PC-3 (cell line): ENCODE measurements at regions not wholly inside any gene's neighbourhood (a gene's known extent, or its start where the extent isn't known, plus 50 kb on each side); places are given as distances from the start of the nearest gene placed in this dataset.
"Not testable (repeated sequence)": the region's sequence is repeated elsewhere in the genome, so short reads cannot be mapped to it uniquely, and the experiment has no call there.

Experiments
- ATAC-seq: fragments of 200-7000 bp; cut with Tn5 transposase; 2 replicates; pipeline ENCODE4 v1.9.1; 2020; ENCODE audit warnings: mild to moderate bottlenecking, moderate library complexity
- BruUV-seq: library from RNA; stranded (reverse); fragments of 400-500 nt; replicated peaks from 2 replicates; lab custom pipeline; 2021; lab: Mats Ljungman, UMichigan
- CTCF ChIA-PET: fragments of 300-600 bp; sonication (Branson Sonifier 250); formaldehyde crosslinking; loops from one replicate; lab custom pipeline; 2022; ENCODE audit warnings: antibody characterized with exemption; lab: Charles Lee
- POLR2A ChIA-PET: fragments of 300-600 bp; sonication (Branson Sonifier 250); formaldehyde crosslinking; loops from one replicate; lab custom pipeline; 2022; ENCODE audit warnings: antibody characterized with exemption; ENCODE audit not compliant: unreplicated experiment; lab: Charles Lee
- DNase-seq: peaks from one replicate; pipeline ENCODE4 v3.0.0-alpha.2; 2015
- H2AFZ ChIP-seq: fragments of 300-600 bp; sonication (generic); 2 replicates; pipeline ENCODE4 v1.6.0; 2016; ENCODE audit warnings: antibody characterized with exemption, low read length
- H3F3A ChIP-seq: fragments of 300-600 bp; sonication (generic); one replicate; pipeline ENCODE4 v1.6.0; 2017; ENCODE audit warnings: antibody characterized with exemption, low read length, control low read depth, mild to moderate bottlenecking; ENCODE audit not compliant: unreplicated experiment
- H3K27ac ChIP-seq: fragments of 300-600 bp; sonication (generic); 2 replicates; pipeline ENCODE4 v1.5.1; 2016; ENCODE audit warnings: mild to moderate bottlenecking, low read length
- H3K27me3 ChIP-seq: fragments of 300-600 bp; sonication (generic); 2 replicates; pipeline ENCODE4 v1.6.1; 2016; ENCODE audit warnings: low read length, mixed read lengths
- H3K36me3 ChIP-seq: fragments of 300-600 bp; sonication (generic); 2 replicates; pipeline ENCODE4 v1.6.1; 2016; ENCODE audit warnings: low read depth, mixed run types, low read length, mixed read lengths
- H3K4me1 ChIP-seq: fragments of 300-600 bp; sonication (generic); 2 replicates; pipeline ENCODE4 v1.5.1; 2016; ENCODE audit warnings: low read length; ENCODE audit not compliant: insufficient read depth
- H3K4me2 ChIP-seq: fragments of 300-600 bp; sonication (generic); 2 replicates; pipeline ENCODE4 v1.6.0; 2016; ENCODE audit warnings: low read length
- H3K4me3 ChIP-seq: fragments of 300-600 bp; sonication (generic); 2 replicates; pipeline ENCODE4 v1.5.1; 2016; ENCODE audit warnings: mild to moderate bottlenecking, low read length, mixed read lengths
- H3K79me2 ChIP-seq: fragments of 300-600 bp; sonication (generic); 2 replicates; pipeline ENCODE4 v1.6.1; 2017; ENCODE audit warnings: low read length, mixed read lengths
- H3K9ac ChIP-seq: fragments of 300-600 bp; sonication (generic); 2 replicates; pipeline ENCODE4 v1.6.0; 2016; ENCODE audit warnings: mild to moderate bottlenecking, low read length
- H3K9me2 ChIP-seq: fragments of 300-600 bp; sonication (generic); replicated peaks from 2 replicates; pipeline ENCODE4 v1.6.1; 2016; ENCODE audit warnings: mixed run types, low read length, mixed read lengths
- H3K9me3 ChIP-seq: fragments of 300-600 bp; sonication (generic); 2 replicates; pipeline ENCODE4 v1.6.1; 2016; ENCODE audit warnings: low read length, mixed read lengths
- H4K20me1 ChIP-seq: fragments of 300-600 bp; sonication (generic); 2 replicates; pipeline ENCODE4 v1.6.1; 2016; ENCODE audit warnings: low read length, mixed read lengths
- CTCF ChIP-seq: fragments of 300-600 bp; sonication (generic); conservative IDR thresholded peaks from 2 replicates; pipeline ENCODE4 v1.5.1; 2017; ENCODE audit warnings: antibody characterized with exemption, low read depth, mild to moderate bottlenecking, low read length
- EZH2 ChIP-seq: fragments of 300-600 bp; sonication (generic); IDR thresholded peaks from one replicate; pipeline ENCODE4 v1.6.1; 2017; ENCODE audit warnings: antibody characterized with exemption, mild to moderate bottlenecking, low read length; ENCODE audit not compliant: unreplicated experiment
- EZH2phosphoT487 ChIP-seq: fragments of 300-600 bp; sonication (generic); IDR thresholded peaks from 2 replicates; pipeline ENCODE4 v1.6.1; 2018; ENCODE audit warnings: mild to moderate bottlenecking, antibody characterized with exemption, low read length, borderline replicate concordance
- intact Hi-C: fragments of 100-400 bp; cut with micrococcal nuclease; formaldehyde crosslinking; loops from 2 replicates; pipeline ENCODE4 v1.9.0; 2023

- ATAC-seq, result no peak
- no peaks in the 10 kb centered on the region for H3K9me2 ChIP-seq
- H3K4me2 ChIP-seq, result no peak overlapping the region
- no peak overlapping the region for H2AFZ ChIP-seq
- no peak overlapping the region for H3K9ac ChIP-seq
- no peak for DNase-seq
- ChIA-PET POLR2A (no interaction called here), CTCF (no interaction called here)
- no peaks in the 10 kb centered on the region for H3K27me3 ChIP-seq
- H3F3A ChIP-seq, result no peaks in the 10 kb centered on the region
- no peak overlapping the region for H3K4me3 ChIP-seq
- no peak overlapping the region for H3K27ac ChIP-seq
- H3K4me1 ChIP-seq, result no peaks in the 10 kb centered on the region
- no peaks in the 10 kb centered on the region for H3K79me2 ChIP-seq
- no peak for TF ChIP-seq EZH2phosphoT487
- TF ChIP-seq CTCF, result no peak
- no peak for TF ChIP-seq EZH2
- no peaks in the 10 kb centered on the region for H3K36me3 ChIP-seq
- H4K20me1 ChIP-seq, result no peaks in the 10 kb centered on the region
- intact Hi-C loops, result no loop called here
- H3K9me3 ChIP-seq, result no peaks in the 10 kb centered on the region
- no TSS peak for BruUV-seq
These were observed 85.1 kb downstream of the ARRDC3 start for GRCh38 chr5:91297994-91298393.

GRCh38 chr5:91296674-91297143 lies 86.4 kb downstream of the ARRDC3 start:
- DNase-seq (no peak), ATAC-seq (no peak)
- ChIA-PET CTCF (no interaction called here), POLR2A (no interaction called here)
- no peaks in the 10 kb centered on the region for H3K4me1 ChIP-seq
- H3K36me3 ChIP-seq, result no peaks in the 10 kb centered on the region
- no peak overlapping the region for H3K9ac ChIP-seq
- no peaks in the 10 kb centered on the region for H3K27me3 ChIP-seq
- no TSS peak for BruUV-seq
- H3K4me2 ChIP-seq, result no peak overlapping the region
- H3K79me2 ChIP-seq, result no peaks in the 10 kb centered on the region
- H3K27ac ChIP-seq, result no peak overlapping the region
- H3K9me2 ChIP-seq, result no peaks in the 10 kb centered on the region
- TF ChIP-seq EZH2 (no peak), EZH2phosphoT487 (no peak), CTCF (no peak)
- H3F3A ChIP-seq, result no peaks in the 10 kb centered on the region
- no peaks in the 10 kb centered on the region for H4K20me1 ChIP-seq
- H2AFZ ChIP-seq, result no peak overlapping the region
- no peaks in the 10 kb centered on the region for H3K9me3 ChIP-seq
- H3K4me3 ChIP-seq, result no peak overlapping the region
- intact Hi-C loops, result no loop called here

GRCh38 chr5:91296102-91296501 lies 87.0 kb downstream of the ARRDC3 start:
- H3K79me2 ChIP-seq, H4K20me1 ChIP-seq, H2AFZ ChIP-seq, DNase-seq, H3K27me3 ChIP-seq, H3F3A ChIP-seq, intact Hi-C loops, H3K9me3 ChIP-seq, H3K36me3 ChIP-seq, H3K4me3 ChIP-seq, ATAC-seq, POLR2A ChIA-PET, CTCF ChIA-PET, H3K27ac ChIP-seq, H3K9ac ChIP-seq, H3K9me2 ChIP-seq, H3K4me1 ChIP-seq, H3K4me2 ChIP-seq, BruUV-seq: not testable (repeated sequence)
